ENCODE measurements at regions not wholly inside any gene's neighbourhood (a gene's known extent, or its start where the extent isn't known, plus 50 kb on each side); places are given as distances from the start of the nearest gene placed in this dataset.
"Not testable (repeated sequence)": the region's sequence is repeated elsewhere in the genome, so short reads cannot be mapped to it uniquely, and the experiment has no call there.

- DNase-seq (ENCODE audit: low read depth in 3 of 3), result no peak
Observed at GRCh38 chr6:133051240-133051639, 189.9 kb upstream of the EYA4 start.

- no peak for DNase-seq (ENCODE audit: low read depth in 3 of 3)
Observed at GRCh38 chr6:133052465-133052864, 188.7 kb upstream of the EYA4 start.

- DNase-seq (ENCODE audit: low read depth in 3 of 3), result no peak
Observed at GRCh38 chr6:133055441-133055966, 185.7 kb upstream of the EYA4 start.

GRCh38 chr6:133057352-133057751, 183.8 kb upstream of the EYA4 start:
- DNase-seq (ENCODE audit: low read depth in 3 of 3), result no peak

- DNase-seq (ENCODE audit: low read depth in 3 of 3), result no peak
Observed at GRCh38 chr6:133062077-133062476, 179.1 kb upstream of the EYA4 start.

GRCh38 chr6:133062696-133063306, 178.4 kb upstream of the EYA4 start:
- no peak for DNase-seq (ENCODE audit: low read depth in 3 of 3)

GRCh38 chr6:133067960-133068359, 173.2 kb upstream of the EYA4 start:
- no peak for DNase-seq (ENCODE audit: low read depth in 3 of 3)

- DNase-seq (ENCODE audit: low read depth in 3 of 3), result no peak
Observed at GRCh38 chr6:133070410-133071043, 170.6 kb upstream of the EYA4 start.

- no peak for DNase-seq (ENCODE audit: low read depth in 3 of 3)
Observed at GRCh38 chr6:133079901-133080300, 161.3 kb upstream of the EYA4 start.

GRCh38 chr6:133083248-133083967, 157.7 kb upstream of the EYA4 start:
- no peak for DNase-seq (ENCODE audit: low read depth in 3 of 3)

- no peak for DNase-seq (ENCODE audit: low read depth in 3 of 3)
Observed at GRCh38 chr6:133085471-133085870, 155.7 kb upstream of the EYA4 start.

- DNase-seq (ENCODE audit: low read depth in 3 of 3), result no peak
Observed at GRCh38 chr6:133085896-133086295, 155.3 kb upstream of the EYA4 start.

- DNase-seq (ENCODE audit: low read depth in 3 of 3), result no peak
Observed at GRCh38 chr6:133088931-133089695, 152.0 kb upstream of the EYA4 start.

- DNase-seq (ENCODE audit: low read depth in 3 of 3), result no peak
Observed at GRCh38 chr6:133092199-133092598, 149.0 kb upstream of the EYA4 start.

- no peak for DNase-seq (ENCODE audit: low read depth in 3 of 3)
Observed at GRCh38 chr6:133092771-133093170, 148.4 kb upstream of the EYA4 start.

- DNase-seq (ENCODE audit: low read depth in 3 of 3), result not testable (repeated sequence)
Observed at GRCh38 chr6:133093211-133093610, 147.9 kb upstream of the EYA4 start.

GRCh38 chr6:133093956-133094355, 147.2 kb upstream of the EYA4 start:
- DNase-seq (ENCODE audit: low read depth in 3 of 3), result no peak

GRCh38 chr6:133097208-133097607, 143.9 kb upstream of the EYA4 start:
- no peak for DNase-seq (ENCODE audit: low read depth in 3 of 3)

GRCh38 chr6:133099573-133099972, 141.6 kb upstream of the EYA4 start:
- no peak for DNase-seq (ENCODE audit: low read depth in 3 of 3)

GRCh38 chr6:133100865-133101264, 140.3 kb upstream of the EYA4 start:
- no peak for DNase-seq (ENCODE audit: low read depth in 3 of 3)

- no peak for DNase-seq (ENCODE audit: low read depth in 3 of 3)
Observed at GRCh38 chr6:133101790-133102189, 139.4 kb upstream of the EYA4 start.

- no peak for DNase-seq (ENCODE audit: low read depth in 3 of 3)
Observed at GRCh38 chr6:133106934-133107333, 134.2 kb upstream of the EYA4 start.

All from stimulated activated CD4-positive, alpha-beta T cell treated with anti-CD3 and anti-CD28 coated beads, TNF-alpha, amount 100 ng/mL, for 48 hours (primary cell).